Peyer's patch (tissue), 4 donors: ENCODE measurements at regions not wholly inside any gene's neighbourhood (a gene's known extent, or its start where the extent isn't known, plus 50 kb on each side); places are given as distances from the start of the nearest gene placed in this dataset.
A peak's percentile ranks its signal among the peaks of the same experiment; 100 is the strongest.

ENCODE experiments used
- DNase-seq, 3 donors: peaks; one replicate each; pipeline ENCODE4 v3.0.0-alpha.2; 2017 to 2019
- H3K27ac ChIP-seq, 4 donors: fragments of 200-600 bp; sonication (generic); one replicate each; pipeline ENCODE4 v1.5.1; 2016 to 2019
- H3K27me3 ChIP-seq, 2 donors: fragments of 200-600 bp; sonication (generic); one replicate each; pipeline ENCODE4 v1.5.1; 2019
- H3K36me3 ChIP-seq, 3 donors: fragments of 200-600 bp; sonication (generic); one replicate each; pipeline ENCODE4 v1.5.1; 2016 to 2019
- H3K4me1 ChIP-seq, 4 donors: fragments of 200-600 bp; sonication (generic); one replicate each; pipeline ENCODE4 v1.5.1; 2016 to 2019
- H3K4me3 ChIP-seq, 4 donors: fragments of 200-600 bp; sonication (generic); 1 replicate in 3 of 4; 2 replicates in 1 of 4; pipeline ENCODE4 v1.5.1; 2016 to 2019; ENCODE audit warnings: mild to moderate bottlenecking in 1 of 4
- H3K9me3 ChIP-seq, 4 donors: fragments of 200-600 bp; sonication (generic); one replicate each; pipeline ENCODE4 v1.5.1; 2016 to 2019; ENCODE audit warnings: mild to moderate bottlenecking in 1 of 4
- POLR2A ChIP-seq, 2 donors: fragments of 450-650 bp; IDR thresholded peaks; one replicate each; pipeline ENCODE4 v1.5.1; 2017; ENCODE audit warnings: antibody characterized with exemption in 2 of 2, mild to moderate bottlenecking in 2 of 2, moderate library complexity in 2 of 2
- TF ChIP-seq, protein P1 (sequence below), 6 experiments: fragments of 450-650 bp in 4 of 6; fragments of 200-600 bp in 2 of 6; sonication (generic) in 1 of 6; IDR thresholded peaks; one replicate each; pipeline ENCODE4 v1.5.1; 2017 to 2019; ENCODE audit warnings: antibody characterized with exemption in 6 of 6, mild to moderate bottlenecking in 3 of 6, moderate library complexity in 1 of 6

DNA sequence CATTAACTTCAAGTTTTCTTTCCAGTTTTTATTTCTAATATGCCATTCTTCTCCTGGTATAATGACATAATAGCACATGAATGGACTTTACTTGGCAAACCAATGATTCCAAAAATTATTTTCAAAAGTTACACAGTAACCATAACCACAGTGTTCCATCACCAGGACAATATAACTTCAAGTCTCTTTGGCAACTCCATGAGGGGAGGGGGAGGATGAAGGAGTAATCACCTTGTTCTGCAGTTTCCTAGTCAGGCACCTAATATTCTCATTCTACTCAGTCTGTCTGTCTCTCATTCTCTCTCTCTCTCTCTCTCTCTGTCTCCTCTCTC is 66.6 kb downstream of the BTG1 start:
- no peaks in the 10 kb centered on the region for H3K36me3 ChIP-seq
- TF ChIP-seq, protein P1, sequence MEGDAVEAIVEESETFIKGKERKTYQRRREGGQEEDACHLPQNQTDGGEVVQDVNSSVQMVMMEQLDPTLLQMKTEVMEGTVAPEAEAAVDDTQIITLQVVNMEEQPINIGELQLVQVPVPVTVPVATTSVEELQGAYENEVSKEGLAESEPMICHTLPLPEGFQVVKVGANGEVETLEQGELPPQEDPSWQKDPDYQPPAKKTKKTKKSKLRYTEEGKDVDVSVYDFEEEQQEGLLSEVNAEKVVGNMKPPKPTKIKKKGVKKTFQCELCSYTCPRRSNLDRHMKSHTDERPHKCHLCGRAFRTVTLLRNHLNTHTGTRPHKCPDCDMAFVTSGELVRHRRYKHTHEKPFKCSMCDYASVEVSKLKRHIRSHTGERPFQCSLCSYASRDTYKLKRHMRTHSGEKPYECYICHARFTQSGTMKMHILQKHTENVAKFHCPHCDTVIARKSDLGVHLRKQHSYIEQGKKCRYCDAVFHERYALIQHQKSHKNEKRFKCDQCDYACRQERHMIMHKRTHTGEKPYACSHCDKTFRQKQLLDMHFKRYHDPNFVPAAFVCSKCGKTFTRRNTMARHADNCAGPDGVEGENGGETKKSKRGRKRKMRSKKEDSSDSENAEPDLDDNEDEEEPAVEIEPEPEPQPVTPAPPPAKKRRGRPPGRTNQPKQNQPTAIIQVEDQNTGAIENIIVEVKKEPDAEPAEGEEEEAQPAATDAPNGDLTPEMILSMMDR (IDR thresholded peaks at IDR 0.05): no peak
- no peak for TF ChIP-seq POLR2A (IDR thresholded peaks at IDR 0.05)
- no peaks in the 10 kb centered on the region for H3K27me3 ChIP-seq
- no peak for DNase-seq
- peak overlapping the region in 1 of 4 donors; percentile 26 for H3K27ac ChIP-seq
- H3K4me3 ChIP-seq: no peak overlapping the region
- H3K4me1 ChIP-seq: peaks cover 0 to 4% (median 0%) of the 10 kb centered on the region in 4 donors
- H3K9me3 ChIP-seq: no peaks in the 10 kb centered on the region

DNA sequence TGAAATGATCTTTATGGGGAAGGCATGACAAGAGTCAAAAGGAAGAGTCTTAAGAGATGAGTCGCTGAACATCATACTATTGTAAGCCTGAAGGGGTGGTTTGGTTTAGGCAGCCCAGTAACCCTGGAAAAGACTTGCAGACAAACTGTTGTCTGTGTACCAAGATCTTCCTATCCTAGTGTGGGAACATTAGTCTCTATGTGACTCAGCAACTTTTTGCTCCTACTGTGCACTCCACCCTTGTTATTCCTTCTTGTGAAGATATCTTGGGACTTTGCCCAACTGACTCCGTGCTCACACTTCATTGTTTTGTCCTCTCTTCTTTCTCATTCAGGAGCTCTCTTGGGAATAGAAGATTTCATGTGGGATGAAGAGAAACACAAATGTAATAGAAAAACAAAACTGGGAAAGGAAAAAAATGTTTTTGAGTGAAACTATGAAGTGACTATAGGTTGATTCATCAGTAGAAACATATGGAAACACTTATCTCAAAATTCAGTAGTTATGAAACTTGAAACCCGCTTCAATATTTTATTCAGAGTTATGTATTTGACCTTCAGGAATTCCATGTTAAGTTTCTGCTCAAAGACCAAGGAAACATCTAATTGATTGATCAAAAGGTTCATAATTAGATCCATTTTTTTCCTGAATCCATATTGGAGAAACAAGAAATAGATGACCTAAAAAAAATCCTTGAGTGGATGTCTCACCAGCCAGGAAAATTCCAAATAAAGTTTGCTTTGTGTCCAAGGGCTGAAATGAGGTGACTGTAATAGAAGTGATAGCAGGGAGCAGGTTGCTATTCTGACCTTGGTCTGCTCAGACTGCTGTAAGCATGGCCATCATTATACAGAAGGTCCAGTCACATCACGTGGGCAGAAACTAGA is 67.2 kb downstream of the BTG1 start:
- DNase-seq: peak in 1 of 3 donors; percentile 66
- H3K4me3 ChIP-seq: no peak overlapping the region
- no peaks in the 10 kb centered on the region for H3K27me3 ChIP-seq
- no peaks in the 10 kb centered on the region for H3K36me3 ChIP-seq
- peaks cover 0 to 4% (median 0%) of the 10 kb centered on the region in 4 donors for H3K4me1 ChIP-seq
- peak overlapping the region in 1 of 4 donors; percentile 55 for H3K27ac ChIP-seq
- no peaks in the 10 kb centered on the region for H3K9me3 ChIP-seq
- TF ChIP-seq, protein P1 (IDR thresholded peaks at IDR 0.05): no peak
- TF ChIP-seq POLR2A (IDR thresholded peaks at IDR 0.05): no peak

DNA sequence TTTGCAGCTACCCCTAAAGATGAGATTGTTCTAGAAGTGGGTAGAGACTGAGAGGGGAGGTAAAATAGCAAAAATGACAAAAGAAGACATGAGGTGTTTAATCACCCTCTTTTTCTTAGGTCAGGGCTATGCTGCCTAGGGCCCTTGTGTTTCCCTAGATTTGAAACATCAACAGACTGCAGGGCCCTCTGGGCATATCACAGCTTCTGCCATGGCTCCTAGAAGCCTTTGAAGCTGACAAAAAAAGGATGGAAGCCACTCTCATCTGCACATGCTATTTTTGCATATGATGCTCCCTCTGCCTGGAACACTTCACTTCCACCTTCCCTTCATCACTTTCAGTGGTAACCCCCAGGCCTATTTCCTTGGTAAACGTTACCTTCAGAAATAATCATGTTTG is 68.1 kb downstream of the BTG1 start:
- H3K4me3 ChIP-seq: no peak overlapping the region
- H3K36me3 ChIP-seq: no peaks in the 10 kb centered on the region
- no peaks in the 10 kb centered on the region for H3K9me3 ChIP-seq
- peak overlapping the region in 1 of 4 donors; percentile 55 for H3K27ac ChIP-seq
- peaks cover 0 to 4% (median 0%) of the 10 kb centered on the region in 4 donors for H3K4me1 ChIP-seq
- TF ChIP-seq, protein P1 (IDR thresholded peaks at IDR 0.05): no peak
- no peak for TF ChIP-seq POLR2A (IDR thresholded peaks at IDR 0.05)
- no peak for DNase-seq
- H3K27me3 ChIP-seq: no peaks in the 10 kb centered on the region

DNA sequence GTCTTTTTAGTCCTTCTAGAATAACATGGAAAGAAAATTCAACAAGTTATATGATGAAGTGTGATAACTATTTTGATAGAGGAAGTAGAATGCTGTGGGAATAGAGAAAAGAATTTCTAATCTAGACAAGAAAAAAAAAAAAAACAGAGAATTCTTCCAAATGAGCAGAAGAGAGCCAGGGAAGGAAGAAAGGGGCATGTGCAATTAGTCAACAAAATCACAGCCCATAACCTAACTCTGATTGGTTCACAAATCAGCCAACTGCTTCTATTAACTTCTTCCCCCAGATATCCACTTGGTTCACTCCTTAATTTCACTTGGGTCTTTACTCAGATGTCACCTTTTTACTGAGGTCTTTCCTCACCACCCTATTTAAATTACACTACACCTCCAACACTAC is 69.5 kb downstream of the BTG1 start:
- DNase-seq: no peak
- no peaks in the 10 kb centered on the region for H3K27me3 ChIP-seq
- H3K9me3 ChIP-seq: no peaks in the 10 kb centered on the region
- H3K4me1 ChIP-seq: peaks cover 0 to 8% (median 0%) of the 10 kb centered on the region in 4 donors
- H3K27ac ChIP-seq: no peak overlapping the region
- no peak overlapping the region for H3K4me3 ChIP-seq
- no peak for TF ChIP-seq POLR2A (IDR thresholded peaks at IDR 0.05)
- TF ChIP-seq, protein P1 (IDR thresholded peaks at IDR 0.05): no peak
- H3K36me3 ChIP-seq: no peaks in the 10 kb centered on the region

DNA sequence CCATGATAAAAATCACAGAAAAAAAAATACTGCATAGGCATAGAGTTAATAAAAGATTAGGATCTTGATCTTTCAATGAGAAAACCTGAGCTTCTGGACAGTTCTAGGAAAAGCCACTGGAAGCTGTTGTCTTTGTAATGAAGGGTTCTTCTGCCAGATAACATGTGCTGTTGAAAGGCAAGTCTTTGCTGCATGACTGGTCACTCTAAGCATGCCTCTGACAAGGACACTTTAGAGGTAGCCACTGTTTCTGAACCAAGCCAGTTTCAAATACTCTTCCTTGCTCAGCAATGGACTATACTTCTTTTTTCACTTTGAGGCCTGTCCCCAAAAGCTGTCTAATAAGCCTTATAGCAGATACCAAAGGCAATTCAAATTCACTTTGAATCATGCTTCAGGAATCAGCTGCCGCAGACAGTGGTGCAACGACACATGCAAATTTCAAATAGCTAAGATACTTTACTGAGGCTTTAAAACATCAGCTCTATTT is 70.2 kb downstream of the BTG1 start:
- H3K27me3 ChIP-seq: no peaks in the 10 kb centered on the region
- no peak overlapping the region for H3K4me3 ChIP-seq
- TF ChIP-seq, protein P1 (IDR thresholded peaks at IDR 0.05): no peak
- TF ChIP-seq POLR2A (IDR thresholded peaks at IDR 0.05): no peak
- peaks cover 0 to 8% (median 0%) of the 10 kb centered on the region in 4 donors for H3K4me1 ChIP-seq
- no peak overlapping the region for H3K27ac ChIP-seq
- DNase-seq: no peak
- no peaks in the 10 kb centered on the region for H3K9me3 ChIP-seq
- no peaks in the 10 kb centered on the region for H3K36me3 ChIP-seq
